AG04449 (cell line): ENCODE measurements at regions not wholly inside any gene's neighbourhood (a gene's known extent, or its start where the extent isn't known, plus 50 kb on each side); places are given as distances from the start of the nearest gene placed in this dataset.
A peak's percentile ranks its signal among the peaks of the same experiment; 100 is the strongest.

ENCODE experiments used
- CTCF ChIA-PET: fragments of 350-600 bp; formaldehyde crosslinking; extraction: SDS; loops from one replicate; lab custom pipeline; 2021; ENCODE audit warnings: antibody characterized with exemption; lab: Yijun Ruan, JAX
- POLR2A ChIA-PET: fragments of 400-600, 350-600 bp; formaldehyde crosslinking; extraction: SDS; loops from one replicate; lab custom pipeline; 2020; ENCODE audit warnings: antibody characterized with exemption, inconsistent platforms; lab: Yijun Ruan, JAX
- DNase-seq: peaks from one replicate; pipeline ENCODE4 v3.0.0-alpha.2; 2010; ENCODE audit warnings: low read depth, low spot score
- H3K4me3 ChIP-seq: 2 replicates; pipeline ENCODE4 v1.5.1; 2011; ENCODE audit warnings: low read depth, mild to moderate bottlenecking, control low read depth, low read length
- TF ChIP-seq, protein P1 (sequence below): IDR thresholded peaks from one replicate; pipeline ENCODE4 v1.5.1; 2011; ENCODE audit warnings: mild to moderate bottlenecking, moderate library complexity, low read length, control low read depth, inconsistent platforms; ENCODE audit not compliant: insufficient read depth; ENCODE audit errors: missing control alignments

DNA sequence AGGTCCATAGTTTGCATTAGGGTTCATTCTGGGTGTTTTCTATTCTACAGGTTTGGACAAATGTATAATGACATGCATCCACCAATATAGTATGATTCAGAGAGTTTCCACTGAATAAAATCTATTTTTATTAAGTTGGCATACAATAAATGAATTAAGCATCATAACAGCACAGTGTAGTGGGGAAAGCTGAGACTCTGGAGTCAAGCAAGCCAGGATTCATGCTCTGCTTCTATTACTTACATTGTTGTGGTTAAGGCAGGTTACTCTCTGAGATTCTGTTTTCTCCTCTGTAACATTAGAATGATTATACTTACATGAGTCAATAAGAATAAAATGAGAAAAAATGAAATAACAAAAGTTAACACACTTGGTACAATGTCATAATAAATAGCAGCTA lies 131.3 kb downstream of the SLC30A10 start:
- ChIA-PET POLR2A (no interaction called here), CTCF (no interaction called here)
- TF ChIP-seq, protein P1, sequence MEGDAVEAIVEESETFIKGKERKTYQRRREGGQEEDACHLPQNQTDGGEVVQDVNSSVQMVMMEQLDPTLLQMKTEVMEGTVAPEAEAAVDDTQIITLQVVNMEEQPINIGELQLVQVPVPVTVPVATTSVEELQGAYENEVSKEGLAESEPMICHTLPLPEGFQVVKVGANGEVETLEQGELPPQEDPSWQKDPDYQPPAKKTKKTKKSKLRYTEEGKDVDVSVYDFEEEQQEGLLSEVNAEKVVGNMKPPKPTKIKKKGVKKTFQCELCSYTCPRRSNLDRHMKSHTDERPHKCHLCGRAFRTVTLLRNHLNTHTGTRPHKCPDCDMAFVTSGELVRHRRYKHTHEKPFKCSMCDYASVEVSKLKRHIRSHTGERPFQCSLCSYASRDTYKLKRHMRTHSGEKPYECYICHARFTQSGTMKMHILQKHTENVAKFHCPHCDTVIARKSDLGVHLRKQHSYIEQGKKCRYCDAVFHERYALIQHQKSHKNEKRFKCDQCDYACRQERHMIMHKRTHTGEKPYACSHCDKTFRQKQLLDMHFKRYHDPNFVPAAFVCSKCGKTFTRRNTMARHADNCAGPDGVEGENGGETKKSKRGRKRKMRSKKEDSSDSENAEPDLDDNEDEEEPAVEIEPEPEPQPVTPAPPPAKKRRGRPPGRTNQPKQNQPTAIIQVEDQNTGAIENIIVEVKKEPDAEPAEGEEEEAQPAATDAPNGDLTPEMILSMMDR: no peak
- H3K4me3 ChIP-seq: no peak overlapping the region
- no peak for DNase-seq

DNA sequence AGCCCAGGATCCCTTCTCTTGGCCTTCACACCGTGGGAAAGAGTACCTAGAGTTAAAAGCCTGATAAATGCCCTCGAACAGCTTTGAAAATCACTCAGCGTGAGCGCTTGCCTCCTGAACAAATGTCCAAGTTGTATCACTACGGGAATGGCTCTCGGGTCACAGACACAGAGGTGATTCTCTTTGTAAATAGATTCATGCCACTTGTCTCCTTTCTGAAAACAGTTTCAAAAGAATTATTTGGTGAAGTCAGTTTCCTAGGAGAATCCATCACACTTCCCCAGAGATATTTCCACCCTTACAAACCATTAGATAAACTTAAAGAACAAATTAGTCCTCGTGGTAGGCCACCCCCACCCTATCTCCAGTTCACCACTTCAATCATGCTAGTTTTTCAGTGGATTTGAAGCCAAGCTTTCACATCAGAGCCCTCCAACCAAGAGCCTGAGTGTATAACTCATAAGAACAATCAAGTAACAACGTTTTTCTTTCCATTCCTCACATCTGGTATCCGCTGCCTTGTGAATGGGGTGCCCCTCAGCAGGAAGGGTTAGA lies 132.9 kb downstream of the SLC30A10 start:
- DNase-seq: no peak
- H3K4me3 ChIP-seq: no peak overlapping the region
- ChIA-PET POLR2A (no interaction called here), CTCF (no interaction called here)
- TF ChIP-seq, protein P1: no peak

DNA sequence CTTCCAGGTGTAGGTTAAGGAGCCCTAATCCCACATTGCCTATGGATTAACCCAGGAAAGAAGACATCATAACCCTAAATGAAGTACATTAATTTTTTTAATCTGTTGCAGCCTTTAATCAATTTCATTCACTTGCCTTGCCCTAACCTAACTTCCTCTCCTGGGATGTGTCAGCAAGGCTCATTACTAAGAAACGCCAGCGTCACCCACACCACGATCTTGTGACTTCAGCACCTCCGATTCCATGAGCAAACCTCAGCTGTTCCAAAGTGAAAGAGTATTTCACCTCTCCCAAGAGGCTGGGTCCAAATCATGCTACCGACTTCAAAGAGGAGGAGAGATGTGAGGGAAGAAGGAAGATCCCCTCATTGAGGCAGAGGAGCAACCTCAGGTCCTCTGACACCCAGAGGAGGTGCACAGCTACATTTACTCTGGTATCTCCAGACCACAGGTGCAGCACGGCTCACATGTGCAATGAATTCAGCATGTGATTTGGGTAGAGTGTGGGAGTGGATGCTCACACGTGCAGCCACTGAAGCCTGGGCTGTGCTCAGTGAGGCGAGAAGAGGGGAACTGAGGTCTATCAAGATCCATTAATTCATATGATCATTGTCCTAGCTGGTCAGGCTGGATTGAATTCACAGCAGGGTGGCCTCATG lies 134.1 kb downstream of the SLC30A10 start:
- ChIA-PET POLR2A (no interaction called here), CTCF (interaction anchor here (1.1 kb wide), 1 partner anchor 17 kb away, joined by 4 read pairs; no protein-coding TSS in a partner anchor)
- DNase-seq: no peak
- no peak overlapping the region for H3K4me3 ChIP-seq
- TF ChIP-seq, protein P1: no peak

DNA sequence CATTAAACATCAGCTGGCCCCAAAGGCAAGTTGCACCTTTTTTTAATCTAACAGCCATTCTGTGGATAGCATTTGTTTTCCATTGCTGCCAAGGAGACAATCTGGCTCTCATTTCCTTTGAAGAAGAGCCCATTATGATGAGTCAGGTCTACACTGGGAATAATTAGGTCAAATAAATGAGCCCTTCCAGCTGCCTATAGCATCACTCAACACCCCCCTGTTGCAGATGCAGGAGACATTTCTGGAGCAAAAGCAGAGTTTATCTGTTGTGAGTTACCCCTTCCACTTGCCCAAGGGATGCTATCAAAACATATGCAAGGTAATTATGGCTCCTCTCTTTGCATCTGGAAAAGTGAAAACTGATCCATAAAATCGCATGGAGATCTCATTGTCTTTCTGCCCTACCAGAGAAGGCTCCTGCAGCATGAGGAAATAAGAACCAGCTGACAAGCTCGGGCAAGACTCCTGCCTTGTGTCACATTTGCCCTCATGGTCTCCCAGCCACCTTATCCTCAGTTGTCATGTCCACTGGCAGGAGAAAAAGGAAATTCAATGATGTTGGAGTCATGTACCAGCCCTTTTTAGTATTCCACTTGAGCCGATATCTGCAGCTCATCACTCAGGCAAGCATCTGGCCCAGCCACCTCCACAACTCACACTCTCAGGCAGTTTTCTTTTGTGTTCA lies 135.9 kb downstream of the SLC30A10 start:
- CTCF ChIA-PET: no interaction called here
- H3K4me3 ChIP-seq: no peak overlapping the region
- POLR2A ChIA-PET: no interaction called here
- TF ChIP-seq, protein P1: no peak
- DNase-seq: peak; percentile 49

DNA sequence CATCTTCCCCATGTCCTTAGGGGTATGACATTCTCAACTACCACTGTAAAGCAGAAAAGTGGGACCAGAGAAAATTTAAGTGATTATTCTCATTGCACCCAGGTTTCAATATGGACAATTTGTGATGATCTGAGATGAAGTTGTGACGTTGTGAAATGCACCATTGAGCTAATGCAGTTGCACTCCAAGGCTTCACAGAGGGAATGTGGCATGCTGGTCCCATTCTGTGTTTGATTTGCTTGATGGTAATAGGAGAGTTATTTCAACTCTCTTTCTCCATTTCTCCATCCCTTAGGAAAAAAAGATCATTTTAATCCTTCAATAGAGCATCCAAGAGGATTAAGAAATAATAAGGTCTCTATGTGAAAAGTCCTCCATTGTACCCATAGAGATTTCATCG lies 136.6 kb downstream of the SLC30A10 start:
- POLR2A ChIA-PET: no interaction called here
- H3K4me3 ChIP-seq: no peak overlapping the region
- CTCF ChIA-PET: no interaction called here
- DNase-seq: no peak
- TF ChIP-seq, protein P1: no peak

DNA sequence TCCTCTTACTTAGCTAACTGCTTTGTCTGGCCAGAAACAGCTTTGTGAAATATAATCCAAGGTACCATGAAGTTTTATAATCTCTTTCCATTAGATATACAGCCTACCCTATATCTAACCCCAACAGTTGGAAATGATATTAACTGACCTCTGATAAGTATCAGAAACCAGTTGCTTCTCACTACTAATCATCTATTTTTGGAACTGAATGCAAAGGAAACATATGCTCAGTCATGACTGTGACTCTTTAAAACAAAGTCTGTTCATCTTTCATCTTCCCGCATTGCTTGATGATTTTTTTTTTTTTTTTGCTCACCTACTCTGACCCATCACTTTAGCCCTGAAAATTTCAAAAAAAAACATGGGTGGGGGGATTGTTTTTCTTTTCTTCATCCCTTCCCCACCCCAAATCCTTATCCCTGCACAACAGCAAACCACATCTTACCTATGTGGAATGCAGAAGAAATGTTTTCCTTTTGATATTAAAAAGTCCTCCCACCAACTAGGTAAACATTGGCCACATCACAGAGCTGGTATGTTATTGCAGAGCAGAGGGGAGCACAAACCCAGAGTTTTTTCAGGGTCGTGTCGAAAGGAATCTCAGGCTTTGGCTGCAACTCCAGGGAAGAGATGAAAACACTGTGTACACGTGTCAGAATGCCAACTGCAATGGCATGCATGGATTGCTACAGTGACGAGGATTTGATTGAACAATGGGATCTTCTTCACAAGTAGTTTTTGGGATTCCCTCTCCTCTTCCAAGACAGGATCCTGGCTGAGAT lies 137.3 kb downstream of the SLC30A10 start:
- ChIA-PET CTCF (no interaction called here), POLR2A (interaction anchor here (0.6 kb wide), 1 partner anchor 1446 kb away, joined by 4 read pairs; the partner anchor contains the start of gene TGFB2)
- no peak overlapping the region for H3K4me3 ChIP-seq
- no peak for DNase-seq
- TF ChIP-seq, protein P1: no peak
